ENCODE measurements at regions not wholly inside any gene's neighbourhood (a gene's known extent, or its start where the extent isn't known, plus 50 kb on each side); places are given as distances from the start of the nearest gene placed in this dataset.

DNA sequence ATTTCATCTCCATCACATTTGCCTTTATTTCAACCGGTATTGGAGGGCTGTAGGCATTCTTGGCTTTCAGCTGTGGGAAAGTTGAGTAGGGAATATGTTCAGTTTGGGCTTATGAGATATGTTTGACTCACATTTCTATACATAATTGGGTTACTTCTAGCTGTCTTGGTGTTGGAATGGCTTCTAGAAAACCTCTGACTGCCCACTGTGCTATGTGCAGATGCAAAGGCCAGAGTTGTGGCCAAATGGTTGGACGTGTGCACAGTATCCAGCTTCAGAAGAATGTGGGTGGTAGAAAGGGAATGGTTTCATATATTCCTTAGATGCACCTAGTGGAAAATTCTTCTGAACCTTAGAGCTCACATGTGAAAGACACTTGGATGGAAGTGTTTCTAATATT, 92.6 kb upstream of the H2AZ1 start:
- no peak for TF ChIP-seq TARDBP (IDR thresholded peaks at IDR 0.05)
- no peak for TF ChIP-seq SUZ12 (IDR thresholded peaks at IDR 0.05)
- no peak for TF ChIP-seq NFRKB (IDR thresholded peaks at IDR 0.05)
- TF ChIP-seq HDGF (IDR thresholded peaks at IDR 0.05; ENCODE audit: borderline replicate concordance) = no peak
- TF ChIP-seq ARNT (IDR thresholded peaks at IDR 0.05) = no peak
- ChIA-PET CTCF (interaction anchor here (0.9 kb wide), 1 partner anchor 51 kb away, joined by 3 read pairs; no protein-coding TSS in a partner anchor), POLR2A (no interaction called here)
- DNase-seq (ENCODE audit: extremely low spot score) = no peak

DNA sequence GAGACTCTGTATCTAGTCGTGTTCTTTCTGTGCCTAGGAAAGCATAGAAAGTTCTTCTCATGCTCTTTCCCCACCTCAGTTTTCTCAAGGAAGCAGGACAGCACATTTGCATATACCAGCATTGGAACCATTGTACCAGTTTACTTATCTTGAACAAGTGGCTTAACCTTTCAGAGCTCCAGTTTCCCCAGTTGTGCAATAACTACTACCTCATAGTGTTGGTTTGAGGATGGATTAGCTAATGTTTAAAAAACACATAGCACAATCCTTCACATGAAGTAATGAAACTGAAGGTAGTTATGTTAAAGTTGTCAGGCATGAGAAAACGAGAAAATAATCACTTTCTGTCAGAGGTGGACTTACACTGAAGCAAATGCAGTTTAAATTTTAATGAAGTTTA, 92.2 kb upstream of the H2AZ1 start:
- no peak for DNase-seq (ENCODE audit: extremely low spot score)
- ChIA-PET CTCF (interaction anchor here (0.9 kb wide), 1 partner anchor 52 kb away, joined by 3 read pairs; no protein-coding TSS in a partner anchor), POLR2A (no interaction called here)
- TF ChIP-seq TARDBP (IDR thresholded peaks at IDR 0.05) (no peak), HDGF (IDR thresholded peaks at IDR 0.05; ENCODE audit: borderline replicate concordance) (no peak), ZNF384 (IDR thresholded peaks at IDR 0.05) (no peak), FOXM1 (IDR thresholded peaks at IDR 0.05; ENCODE audit: borderline replicate concordance) (no peak), SP1 (IDR thresholded peaks at IDR 0.05) (no peak), FOXA1 (IDR thresholded peaks at IDR 0.05) (no peak), ARNT (IDR thresholded peaks at IDR 0.05) (no peak), LEF1 (IDR thresholded peaks at IDR 0.05; ENCODE audit: borderline replicate concordance) (no peak), SUZ12 (IDR thresholded peaks at IDR 0.05) (no peak), CTBP1 (IDR thresholded peaks at IDR 0.05; ENCODE audit: borderline replicate concordance) (no peak), BHLHE40 (IDR thresholded peaks at IDR 0.05; ENCODE audit: borderline replicate concordance) (no peak)

- TF ChIP-seq CTBP1 (IDR thresholded peaks at IDR 0.05; ENCODE audit: borderline replicate concordance) = no peak
- DNase-seq (ENCODE audit: extremely low spot score) = no peak
- POLR2A ChIA-PET = no interaction called here
- CTCF ChIA-PET = no interaction called here
Observed at GRCh38 chr4:100041646-100042045, 91.6 kb upstream of the H2AZ1 start.

DNA sequence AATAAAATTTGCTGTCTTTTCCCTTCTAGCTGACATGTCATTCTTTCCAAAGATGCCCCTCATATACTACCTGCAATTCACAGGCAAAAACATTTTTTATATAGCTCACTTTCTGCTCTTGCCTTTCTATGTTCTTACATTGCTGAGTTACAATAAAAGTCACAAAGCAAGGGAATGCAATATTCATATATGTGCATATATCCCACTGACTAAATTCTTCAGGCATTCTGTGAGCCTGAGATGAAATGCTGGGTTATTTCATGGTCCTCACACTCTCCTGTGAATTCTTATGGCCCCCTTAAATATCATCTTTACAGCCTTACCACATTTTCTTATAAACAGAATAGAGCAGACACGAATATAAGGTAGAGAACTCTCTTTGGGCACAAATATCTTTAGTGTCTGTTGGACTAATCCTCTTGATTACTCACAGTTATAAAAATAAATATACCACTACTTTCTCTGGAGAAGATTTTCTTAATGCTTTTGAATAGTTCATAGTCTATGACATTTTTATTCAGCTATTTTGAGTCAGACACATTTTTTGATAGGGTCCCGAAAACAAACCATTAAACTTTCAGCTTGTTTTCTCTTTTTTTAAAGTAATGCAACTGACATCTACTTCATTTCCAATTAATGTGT, 84.1 kb upstream of the H2AZ1 start:
- POLR2A ChIA-PET = no interaction called here
- no peak for TF ChIP-seq LEF1 (IDR thresholded peaks at IDR 0.05; ENCODE audit: borderline replicate concordance)
- no peak for TF ChIP-seq NFRKB (IDR thresholded peaks at IDR 0.05)
- TF ChIP-seq BHLHE40 (IDR thresholded peaks at IDR 0.05; ENCODE audit: borderline replicate concordance) = no peak
- TF ChIP-seq ZNF384 (IDR thresholded peaks at IDR 0.05) = no peak
- TF ChIP-seq SP1 (IDR thresholded peaks at IDR 0.05) = no peak
- no peak for TF ChIP-seq HDGF (IDR thresholded peaks at IDR 0.05; ENCODE audit: borderline replicate concordance)
- no peak for TF ChIP-seq FOXM1 (IDR thresholded peaks at IDR 0.05; ENCODE audit: borderline replicate concordance)
- no peak for TF ChIP-seq ARNT (IDR thresholded peaks at IDR 0.05)
- TF ChIP-seq TARDBP (IDR thresholded peaks at IDR 0.05) = no peak
- CTCF ChIA-PET = no interaction called here
- DNase-seq (ENCODE audit: extremely low spot score) = no peak

GRCh38 chr4:100026066-100026465, 76.0 kb upstream of the H2AZ1 start:
- ChIA-PET POLR2A (no interaction called here), CTCF (no interaction called here)
- no peak for TF ChIP-seq LEF1 (IDR thresholded peaks at IDR 0.05; ENCODE audit: borderline replicate concordance)
- TF ChIP-seq TARDBP (IDR thresholded peaks at IDR 0.05) = no peak
- TF ChIP-seq BHLHE40 (IDR thresholded peaks at IDR 0.05; ENCODE audit: borderline replicate concordance) = no peak
- TF ChIP-seq L3MBTL2 (conservative IDR thresholded peaks at IDR 0.05) = no peak
- no peak for TF ChIP-seq PKNOX1 (IDR thresholded peaks at IDR 0.05)
- no peak for TF ChIP-seq NFRKB (IDR thresholded peaks at IDR 0.05)
- TF ChIP-seq FOXA1 (IDR thresholded peaks at IDR 0.05) = no peak
- TF ChIP-seq FOXK2 (IDR thresholded peaks at IDR 0.05) = no peak
- TF ChIP-seq ARNT (IDR thresholded peaks at IDR 0.05) = no peak
- no peak for TF ChIP-seq ZNF384 (IDR thresholded peaks at IDR 0.05)
- TF ChIP-seq SUZ12 (IDR thresholded peaks at IDR 0.05) = no peak
- TF ChIP-seq HDGF (IDR thresholded peaks at IDR 0.05; ENCODE audit: borderline replicate concordance) = no peak
- TF ChIP-seq FOXM1 (IDR thresholded peaks at IDR 0.05; ENCODE audit: borderline replicate concordance) = no peak
- DNase-seq (ENCODE audit: extremely low spot score) = no peak

- ChIA-PET CTCF (no interaction called here), POLR2A (interaction anchor here (0.6 kb wide), 1 partner anchor 55 kb away, joined by 3 read pairs; no protein-coding TSS in a partner anchor)
- no peak for DNase-seq (ENCODE audit: extremely low spot score)
- no peak for TF ChIP-seq L3MBTL2 (conservative IDR thresholded peaks at IDR 0.05)
- no peak for TF ChIP-seq FOXK2 (IDR thresholded peaks at IDR 0.05)
- TF ChIP-seq LEF1 (IDR thresholded peaks at IDR 0.05; ENCODE audit: borderline replicate concordance) = no peak
- no peak for TF ChIP-seq SUZ12 (IDR thresholded peaks at IDR 0.05)
- no peak for TF ChIP-seq SP1 (IDR thresholded peaks at IDR 0.05)
- no peak for TF ChIP-seq NFRKB (IDR thresholded peaks at IDR 0.05)
- TF ChIP-seq ZNF384 (IDR thresholded peaks at IDR 0.05) = no peak
- TF ChIP-seq FOXA1 (IDR thresholded peaks at IDR 0.05) = no peak
- no peak for TF ChIP-seq CTBP1 (IDR thresholded peaks at IDR 0.05; ENCODE audit: borderline replicate concordance)
- TF ChIP-seq HDGF (IDR thresholded peaks at IDR 0.05; ENCODE audit: borderline replicate concordance) = no peak
- no peak for TF ChIP-seq FOXM1 (IDR thresholded peaks at IDR 0.05; ENCODE audit: borderline replicate concordance)
- TF ChIP-seq TARDBP (IDR thresholded peaks at IDR 0.05) = no peak
- TF ChIP-seq BHLHE40 (IDR thresholded peaks at IDR 0.05; ENCODE audit: borderline replicate concordance) = no peak
- no peak for TF ChIP-seq ARNT (IDR thresholded peaks at IDR 0.05)
- no peak for TF ChIP-seq ELF4 (IDR thresholded peaks at IDR 0.05)
- no peak for TF ChIP-seq PKNOX1 (IDR thresholded peaks at IDR 0.05)
Observed at GRCh38 chr4:100023800-100024199, 73.7 kb upstream of the H2AZ1 start.

DNA sequence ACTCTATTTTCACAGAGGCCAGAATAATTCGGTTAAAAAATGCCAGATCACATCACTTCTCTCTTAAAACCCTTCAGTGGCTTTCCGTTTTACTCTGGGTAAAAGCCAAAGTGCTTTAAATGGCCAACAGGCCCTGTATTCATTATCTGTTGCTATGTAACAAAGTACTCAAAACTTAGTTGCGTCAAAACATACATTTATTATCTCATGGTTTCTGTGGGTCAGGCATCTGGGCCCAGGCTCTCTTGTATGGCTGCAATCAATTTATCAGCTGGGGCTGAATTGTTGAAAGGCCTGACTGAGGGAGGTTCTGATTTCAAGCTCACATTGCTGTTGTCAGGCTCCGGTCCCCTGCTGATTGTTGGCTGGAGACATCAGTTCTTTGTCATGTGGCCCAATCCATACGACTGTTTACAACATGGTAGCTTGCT, 72.7 kb upstream of the H2AZ1 start:
- ChIA-PET POLR2A (no interaction called here), CTCF (no interaction called here)
- no peak for DNase-seq (ENCODE audit: extremely low spot score)
- TF ChIP-seq CTBP1 (IDR thresholded peaks at IDR 0.05; ENCODE audit: borderline replicate concordance) (no peak), BHLHE40 (IDR thresholded peaks at IDR 0.05; ENCODE audit: borderline replicate concordance) (no peak), L3MBTL2 (conservative IDR thresholded peaks at IDR 0.05) (no peak), ARNT (IDR thresholded peaks at IDR 0.05) (no peak), PKNOX1 (IDR thresholded peaks at IDR 0.05) (no peak), HDGF (IDR thresholded peaks at IDR 0.05; ENCODE audit: borderline replicate concordance) (no peak), FOXM1 (IDR thresholded peaks at IDR 0.05; ENCODE audit: borderline replicate concordance) (no peak), FOXA1 (IDR thresholded peaks at IDR 0.05) (no peak), SUZ12 (IDR thresholded peaks at IDR 0.05) (no peak), LEF1 (IDR thresholded peaks at IDR 0.05; ENCODE audit: borderline replicate concordance) (no peak), ZNF384 (IDR thresholded peaks at IDR 0.05) (no peak), FOXK2 (IDR thresholded peaks at IDR 0.05) (no peak), TARDBP (IDR thresholded peaks at IDR 0.05) (no peak)

All from HEK293T (cell line).